ENCODE measurements at regions not wholly inside any gene's neighbourhood (a gene's known extent, or its start where the extent isn't known, plus 50 kb on each side); places are given as distances from the start of the nearest gene placed in this dataset.

GRCh38 chr22:48804811-48805301 is 1022.8 kb downstream of the BRD1 start:
- DNase-seq: no peak

- DNase-seq: no peak
Observed at GRCh38 chr22:48803948-48804810, 1023.5 kb downstream of the BRD1 start.

- no peak for DNase-seq
Observed at GRCh38 chr22:48803171-48803947, 1024.3 kb downstream of the BRD1 start.

- DNase-seq: no peak
Observed at GRCh38 chr22:48802576-48802975, 1025.1 kb downstream of the BRD1 start.

GRCh38 chr22:48800886-48801607 is 1026.6 kb downstream of the BRD1 start:
- DNase-seq: no peak

- no peak for DNase-seq
Observed at GRCh38 chr22:48800036-48800885, 1027.4 kb downstream of the BRD1 start.

GRCh38 chr22:48799227-48799970 is 1028.3 kb downstream of the BRD1 start:
- no peak for DNase-seq

- DNase-seq: no peak
Observed at GRCh38 chr22:48798281-48799226, 1029.1 kb downstream of the BRD1 start.

- no peak for DNase-seq
Observed at GRCh38 chr22:48797731-48798130, 1029.9 kb downstream of the BRD1 start.

GRCh38 chr22:48796310-48797015 is 1031.2 kb downstream of the BRD1 start:
- DNase-seq: no peak

- no peak for DNase-seq
Observed at GRCh38 chr22:48795664-48796063, 1032.0 kb downstream of the BRD1 start.

- no peak for DNase-seq
Observed at GRCh38 chr22:48794906-48795305, 1032.8 kb downstream of the BRD1 start.

GRCh38 chr22:48793949-48794348 is 1033.7 kb downstream of the BRD1 start:
- no peak for DNase-seq

GRCh38 chr22:48786679-48786996 is 1041.0 kb downstream of the BRD1 start:
- no peak for DNase-seq

- DNase-seq: no peak
Observed at GRCh38 chr22:48785792-48786678, 1041.6 kb downstream of the BRD1 start.

- DNase-seq: no peak
Observed at GRCh38 chr22:48784701-48785503, 1042.8 kb downstream of the BRD1 start.

- DNase-seq: no peak
Observed at GRCh38 chr22:48783821-48784266, 1043.8 kb downstream of the BRD1 start.
